IPS-20b (cell line): ENCODE measurements at regions not wholly inside any gene's neighbourhood (a gene's known extent, or its start where the extent isn't known, plus 50 kb on each side); places are given as distances from the start of the nearest gene placed in this dataset.

Experiments
- H3K27ac ChIP-seq: one replicate; pipeline ENCODE4 v1.5.1; 2013; ENCODE audit warnings: low read length
- H3K27me3 ChIP-seq: 2 replicates; pipeline ENCODE4 v1.6.1; 2013; ENCODE audit warnings: mild to moderate bottlenecking, low read length, inconsistent platforms; ENCODE audit not compliant: insufficient read depth
- H3K36me3 ChIP-seq: 2 replicates; pipeline ENCODE4 v1.6.1; 2013; ENCODE audit warnings: low read depth, mild to moderate bottlenecking, inconsistent platforms, low read length, moderate library complexity; ENCODE audit not compliant: insufficient read depth
- H3K4me1 ChIP-seq: 2 replicates; pipeline ENCODE4 v1.6.1; 2013; ENCODE audit warnings: mild to moderate bottlenecking, control low read depth, inconsistent platforms, low read length, moderate library complexity; ENCODE audit not compliant: insufficient read depth
- H3K4me3 ChIP-seq: 2 replicates; pipeline ENCODE4 v1.5.1; 2013; ENCODE audit warnings: mild to moderate bottlenecking, low read length, inconsistent platforms
- H3K9ac ChIP-seq: 2 replicates; pipeline ENCODE4 v1.6.1; 2013; ENCODE audit warnings: low read depth, mild to moderate bottlenecking, inconsistent platforms, low read length, moderate library complexity
- H3K9me3 ChIP-seq: 2 replicates; pipeline ENCODE4 v1.6.1; 2013; ENCODE audit warnings: mild to moderate bottlenecking, low read depth, low read length, inconsistent platforms; ENCODE audit not compliant: insufficient read depth

DNA sequence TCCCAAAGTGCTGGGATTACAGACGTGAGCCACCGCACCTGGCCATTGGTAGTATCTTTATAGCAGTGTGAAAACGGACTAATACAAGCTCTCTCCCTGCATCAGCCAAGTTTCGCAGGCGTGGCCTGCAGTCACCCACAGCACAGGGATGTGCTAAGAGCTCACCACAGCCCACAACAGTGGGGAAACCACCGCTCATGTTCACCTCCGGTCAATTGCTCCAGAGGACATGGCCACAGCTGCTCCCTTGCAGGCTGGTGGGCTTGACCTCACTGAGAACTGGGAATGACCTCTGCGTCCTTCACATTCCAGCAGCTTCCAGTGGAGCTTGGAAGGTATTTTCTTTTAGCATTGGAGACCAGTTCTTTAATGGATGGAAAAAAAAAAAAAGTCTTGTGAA lies 156.4 kb downstream of the KCTD15 start:
- Histone ChIP-seq H3K9ac (no peak overlapping the region), H3K27me3 (no peaks in the 10 kb centered on the region), H3K4me1 (no peaks in the 10 kb centered on the region), H3K9me3 (no peaks in the 10 kb centered on the region), H3K4me3 (no peak overlapping the region), H3K27ac (no peak overlapping the region), H3K36me3 (no peaks in the 10 kb centered on the region)

DNA sequence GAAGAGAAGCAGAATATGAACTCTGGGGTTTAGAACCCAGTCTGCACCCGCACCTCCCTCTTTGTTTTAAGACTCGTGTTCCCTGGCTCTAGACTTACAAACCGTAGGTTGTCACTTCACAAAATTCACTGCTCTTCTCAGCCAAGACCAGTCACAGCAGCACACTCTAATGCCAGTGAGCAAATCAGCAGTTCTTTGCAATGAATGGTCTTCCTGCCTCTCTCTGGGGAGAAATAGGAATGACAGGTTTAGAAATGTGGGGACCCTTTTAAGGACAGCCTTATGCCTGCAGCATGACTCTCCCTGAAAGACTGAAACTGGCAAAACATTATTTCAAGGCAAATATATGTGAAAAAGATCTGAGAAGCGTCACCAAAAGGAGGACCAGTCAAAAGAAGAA lies 156.9 kb downstream of the KCTD15 start:
- H3K27me3 ChIP-seq: no peaks in the 10 kb centered on the region
- no peak overlapping the region for H3K4me3 ChIP-seq
- no peaks in the 10 kb centered on the region for H3K9me3 ChIP-seq
- H3K36me3 ChIP-seq: no peaks in the 10 kb centered on the region
- no peak overlapping the region for H3K27ac ChIP-seq
- no peak overlapping the region for H3K9ac ChIP-seq
- no peaks in the 10 kb centered on the region for H3K4me1 ChIP-seq

DNA sequence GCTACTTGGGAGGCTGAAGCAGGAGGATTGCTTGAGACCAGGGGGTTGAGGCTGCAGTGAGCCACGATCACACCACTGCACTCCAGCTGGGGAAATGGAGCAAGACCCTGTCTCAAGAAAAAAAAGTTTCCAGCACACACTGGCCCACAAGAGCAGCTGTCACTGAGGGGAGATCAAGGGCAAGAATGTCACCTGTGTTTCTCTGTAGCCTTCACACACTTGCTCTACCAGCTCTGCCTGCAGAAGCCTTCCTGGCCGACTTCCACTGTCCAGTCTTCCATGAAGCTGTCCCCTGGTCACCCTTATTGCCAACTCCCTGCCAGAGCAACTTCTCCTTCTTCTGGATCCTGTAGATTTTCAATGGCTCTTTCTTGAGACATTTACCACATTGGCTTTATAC lies 158.0 kb downstream of the KCTD15 start:
- H3K36me3 ChIP-seq: no peaks in the 10 kb centered on the region
- no peak overlapping the region for H3K4me3 ChIP-seq
- H3K9me3 ChIP-seq: no peaks in the 10 kb centered on the region
- H3K27me3 ChIP-seq: no peaks in the 10 kb centered on the region
- no peaks in the 10 kb centered on the region for H3K4me1 ChIP-seq
- H3K9ac ChIP-seq: no peak overlapping the region
- H3K27ac ChIP-seq: no peak overlapping the region

DNA sequence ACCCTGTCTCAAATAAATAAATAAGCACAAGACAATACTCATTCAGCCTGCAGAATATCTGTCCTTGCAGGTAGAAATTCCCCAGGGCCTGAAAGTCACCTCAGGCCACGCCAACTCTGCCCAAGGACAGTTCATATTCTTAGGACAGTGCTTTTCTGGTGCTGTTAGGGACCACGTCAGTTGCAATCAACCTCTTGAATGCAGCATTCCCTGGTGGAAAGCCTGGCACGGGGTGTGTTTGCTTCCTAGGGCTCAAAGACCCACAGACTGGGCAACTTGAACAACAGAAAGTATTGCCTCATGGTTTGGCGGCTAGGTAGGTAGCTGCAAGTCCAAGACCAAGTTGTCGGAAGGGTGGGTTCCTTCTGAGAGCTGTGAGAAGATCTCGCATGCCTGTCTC lies 160.3 kb downstream of the KCTD15 start:
- Histone ChIP-seq H3K36me3 (no peaks in the 10 kb centered on the region), H3K27ac (no peak overlapping the region), H3K9me3 (no peaks in the 10 kb centered on the region)

DNA sequence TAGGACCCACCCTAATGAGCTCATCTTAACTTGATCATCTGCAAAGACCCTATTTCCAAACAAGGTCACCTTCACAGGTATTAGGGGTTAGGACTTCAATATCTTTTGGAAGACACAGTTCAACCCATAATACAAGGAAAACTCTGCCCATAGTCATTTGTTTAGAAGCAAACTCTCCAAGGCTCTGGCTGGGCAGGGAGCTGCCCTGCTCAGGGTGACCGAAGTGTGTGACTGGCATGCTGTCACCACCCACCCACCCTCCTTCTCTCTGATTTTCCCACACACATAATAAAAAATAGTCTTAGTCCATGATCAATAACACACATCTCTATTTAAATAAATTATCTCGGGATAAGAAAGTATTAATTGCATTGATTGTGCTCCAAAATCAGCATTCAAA lies 161.1 kb downstream of the KCTD15 start:
- Histone ChIP-seq H3K9ac (no peak overlapping the region), H3K4me1 (no peaks in the 10 kb centered on the region), H3K36me3 (no peaks in the 10 kb centered on the region), H3K9me3 (no peaks in the 10 kb centered on the region), H3K27ac (no peak overlapping the region), H3K27me3 (no peaks in the 10 kb centered on the region), H3K4me3 (no peak overlapping the region)

More for the DNA sequence above, 160.3 kb downstream of the KCTD15 start:
- Histone ChIP-seq H3K27me3 (no peaks in the 10 kb centered on the region), H3K9ac (no peak overlapping the region), H3K4me1 (no peaks in the 10 kb centered on the region), H3K4me3 (no peak overlapping the region)

DNA sequence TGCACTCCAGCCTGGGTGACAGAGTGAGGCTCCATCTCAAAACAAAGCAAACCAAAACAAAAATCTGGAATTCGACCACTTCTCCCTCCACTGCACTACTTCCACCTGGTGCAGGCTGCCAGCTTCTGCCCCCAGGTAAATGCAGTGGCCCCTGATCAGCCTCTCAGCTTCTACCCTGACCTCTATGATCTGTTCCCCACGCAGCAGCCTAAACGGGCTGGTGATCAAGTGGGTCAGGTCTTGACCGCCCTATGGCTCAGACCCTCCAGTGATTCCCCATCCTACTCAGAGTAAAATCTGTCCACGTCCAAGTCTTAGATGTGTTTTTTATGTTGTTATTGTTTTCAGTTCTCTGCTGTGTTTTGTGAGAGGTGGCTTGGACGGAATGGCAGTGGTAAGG lies 163.9 kb downstream of the KCTD15 start:
- Histone ChIP-seq H3K9me3 (no peaks in the 10 kb centered on the region), H3K9ac (no peak overlapping the region), H3K36me3 (no peaks in the 10 kb centered on the region), H3K4me3 (no peak overlapping the region), H3K27me3 (no peaks in the 10 kb centered on the region), H3K4me1 (no peaks in the 10 kb centered on the region), H3K27ac (no peak overlapping the region)

DNA sequence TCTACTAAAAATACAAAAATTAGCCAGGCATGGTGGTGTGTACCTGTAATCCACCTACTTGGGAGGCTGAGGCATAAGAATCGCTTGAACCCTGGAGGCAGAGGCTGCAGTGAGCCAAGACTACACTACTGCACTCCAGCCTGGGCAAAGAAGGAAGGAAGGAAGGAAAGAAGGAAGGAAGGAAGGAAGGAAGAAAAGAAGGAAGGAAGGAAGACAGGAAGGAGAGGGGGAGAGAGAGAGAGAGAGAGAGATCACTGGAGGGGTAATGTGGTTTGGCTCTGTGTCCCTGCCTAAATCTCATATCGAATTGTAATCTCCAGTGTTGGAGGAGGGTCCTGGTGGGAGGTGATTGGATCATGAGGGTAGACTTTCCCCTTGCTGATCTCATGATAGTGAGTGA lies 165.5 kb downstream of the KCTD15 start:
- no peaks in the 10 kb centered on the region for H3K27me3 ChIP-seq
- no peaks in the 10 kb centered on the region for H3K4me1 ChIP-seq
- H3K9ac ChIP-seq: no peak overlapping the region
- no peak overlapping the region for H3K27ac ChIP-seq
- no peaks in the 10 kb centered on the region for H3K36me3 ChIP-seq
- peaks cover 5% of the 10 kb centered on the region; the same call in 1 of the 2 replicates for H3K9me3 ChIP-seq
- no peak overlapping the region for H3K4me3 ChIP-seq

DNA sequence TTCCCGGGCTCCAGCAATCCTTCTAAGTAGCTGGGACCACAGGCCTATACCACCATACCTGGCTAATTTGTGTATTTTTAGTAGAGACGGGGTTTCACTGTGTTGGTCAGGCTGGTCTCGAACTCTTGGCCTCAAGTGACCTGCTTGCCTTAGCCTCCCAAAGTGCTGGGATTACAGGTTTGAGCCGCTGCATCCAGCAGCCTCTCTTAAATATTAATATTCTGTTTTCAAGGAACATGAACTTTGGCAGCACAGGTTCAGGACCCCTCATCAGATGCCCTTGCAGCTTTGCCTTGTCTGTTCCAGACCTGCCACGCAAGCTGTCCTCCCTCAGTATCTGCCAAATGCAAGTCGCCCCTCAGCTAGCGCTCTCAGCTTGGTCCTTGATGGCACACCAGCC lies 166.8 kb downstream of the KCTD15 start:
- no peaks in the 10 kb centered on the region for H3K4me1 ChIP-seq
- H3K4me3 ChIP-seq: no peak overlapping the region
- H3K36me3 ChIP-seq: no peaks in the 10 kb centered on the region
- H3K9ac ChIP-seq: no peak overlapping the region
- peaks cover 5% of the 10 kb centered on the region for H3K9me3 ChIP-seq
- H3K27ac ChIP-seq: no peak overlapping the region
- no peaks in the 10 kb centered on the region for H3K27me3 ChIP-seq

DNA sequence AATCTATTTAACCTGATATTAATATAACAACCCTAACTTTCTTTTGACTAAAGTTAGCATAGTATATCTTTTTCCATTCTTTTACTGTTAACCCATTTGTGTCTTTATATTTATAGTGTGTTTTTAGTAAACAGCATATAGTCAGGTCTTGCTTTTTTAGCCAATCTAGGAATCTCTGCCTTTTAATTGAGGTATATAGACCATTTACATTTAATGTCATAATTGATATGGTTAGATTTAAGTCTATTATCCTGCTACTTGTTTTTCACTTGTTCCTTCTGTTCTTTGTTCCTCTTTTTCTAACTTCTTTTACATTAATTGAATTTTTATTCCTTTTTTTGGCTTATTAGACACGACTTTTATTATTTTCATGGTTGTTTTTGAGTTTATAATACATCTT lies 174.4 kb downstream of the KCTD15 start:
- Histone ChIP-seq H3K4me3 (no peak overlapping the region), H3K9me3 (peaks cover 15% of the 10 kb centered on the region), H3K9ac (no peak overlapping the region), H3K36me3 (no peaks in the 10 kb centered on the region), H3K27me3 (no peaks in the 10 kb centered on the region), H3K4me1 (peaks cover 3% of the 10 kb centered on the region; the same call in 1 of the 2 replicates), H3K27ac (no peak overlapping the region)

DNA sequence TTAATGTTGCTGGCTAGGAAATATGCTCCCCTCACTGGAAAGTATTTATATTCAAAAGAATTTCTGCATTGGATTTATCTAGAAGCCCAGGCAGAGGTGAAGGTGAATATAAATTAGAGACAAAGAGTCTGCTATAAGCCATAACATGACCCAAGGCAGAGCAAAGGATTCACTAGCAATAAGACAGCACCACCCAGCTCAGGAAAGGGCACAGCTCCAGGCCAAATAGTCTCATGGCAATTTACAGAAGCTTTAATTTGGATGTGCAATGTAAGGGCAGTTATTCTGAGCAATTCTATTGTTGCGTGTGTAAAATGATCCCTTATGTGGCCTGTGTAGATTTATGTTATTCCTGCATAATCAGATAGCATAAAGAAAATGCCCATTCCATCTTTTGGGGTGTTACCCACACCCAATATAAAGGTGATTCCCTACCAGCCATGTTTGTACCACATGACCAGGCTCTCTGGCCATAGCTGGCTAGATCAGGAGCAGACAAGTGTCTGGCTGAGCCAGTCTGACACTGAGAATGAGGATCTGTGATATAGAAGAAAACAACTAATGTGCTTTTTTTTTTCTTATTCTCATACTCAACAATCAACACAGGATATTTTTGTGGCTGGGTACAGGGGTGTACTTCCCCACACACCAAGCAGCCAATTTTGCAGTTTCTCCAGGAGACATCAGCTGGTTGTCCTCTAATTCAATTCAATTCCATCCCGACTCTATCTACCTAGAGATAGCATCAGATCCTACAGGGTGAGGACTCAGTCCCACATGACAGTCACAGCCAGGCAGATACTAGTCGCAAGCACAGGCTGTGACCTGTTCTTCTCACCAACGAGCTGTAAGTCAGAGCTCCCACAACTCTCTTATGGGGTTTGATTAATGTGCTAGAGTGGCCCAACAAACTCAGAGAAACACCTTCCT lies 181.4 kb downstream of the KCTD15 start:
- no peaks in the 10 kb centered on the region for H3K27me3 ChIP-seq
- H3K9me3 ChIP-seq: no peaks in the 10 kb centered on the region; the same call in 1 of the 2 replicates
- no peak overlapping the region for H3K4me3 ChIP-seq
- no peak overlapping the region for H3K9ac ChIP-seq
- H3K36me3 ChIP-seq: no peaks in the 10 kb centered on the region
- peaks cover 10% of the 10 kb centered on the region; the same call in 1 of the 2 replicates for H3K4me1 ChIP-seq
- H3K27ac ChIP-seq: no peak overlapping the region

DNA sequence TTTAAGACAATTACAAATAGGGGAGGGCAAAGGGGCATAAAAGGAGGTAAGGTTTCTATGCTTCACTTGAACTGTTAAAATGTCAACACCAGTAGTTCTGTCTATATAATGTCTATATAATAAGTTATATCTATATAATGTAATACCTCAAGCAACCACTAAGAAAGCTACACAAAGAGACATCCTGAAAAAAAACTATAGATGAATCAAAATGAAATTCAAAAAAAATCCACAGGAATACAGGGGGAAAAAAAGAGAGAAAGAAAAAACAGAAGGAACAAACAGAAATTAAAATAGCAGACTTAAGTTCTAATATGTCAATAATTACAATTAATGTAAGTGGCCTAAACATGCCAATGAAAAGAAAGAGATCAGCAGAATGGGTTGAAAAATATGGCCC lies 186.0 kb downstream of the KCTD15 start:
- Histone ChIP-seq H3K27ac (no peak overlapping the region), H3K27me3 (no peaks in the 10 kb centered on the region), H3K9ac (no peak overlapping the region), H3K4me3 (no peak overlapping the region), H3K36me3 (no peaks in the 10 kb centered on the region), H3K9me3 (peaks cover 5% of the 10 kb centered on the region), H3K4me1 (no peaks in the 10 kb centered on the region)

DNA sequence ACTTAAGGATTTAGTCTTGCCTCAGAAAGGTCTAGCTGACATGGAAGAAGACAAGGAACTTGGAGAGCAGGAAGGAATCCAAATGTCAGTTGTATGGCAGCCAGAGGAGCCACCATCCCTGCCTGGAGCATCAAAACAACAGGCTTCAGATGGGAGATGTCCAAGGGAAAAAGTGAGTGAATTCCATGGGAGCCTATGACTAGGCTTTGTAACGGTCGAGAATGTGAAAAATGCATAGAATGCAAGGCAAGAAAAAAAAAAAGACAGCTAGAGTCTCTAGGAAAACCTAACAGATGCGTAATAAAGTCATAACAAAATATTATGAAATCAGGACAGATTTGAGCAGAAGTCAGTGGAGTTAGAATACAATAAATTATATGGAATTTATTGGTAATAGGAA lies 183.7 kb upstream of the LSM14A start:
- Histone ChIP-seq H3K4me1 (no peaks in the 10 kb centered on the region), H3K36me3 (no peaks in the 10 kb centered on the region), H3K9ac (no peak overlapping the region), H3K27ac (no peak overlapping the region), H3K4me3 (no peak overlapping the region), H3K27me3 (no peaks in the 10 kb centered on the region), H3K9me3 (peaks cover 22% of the 10 kb centered on the region)
